ENCODE measurements at regions not wholly inside any gene's neighbourhood (a gene's known extent, or its start where the extent isn't known, plus 50 kb on each side); places are given as distances from the start of the nearest gene placed in this dataset.

DNA sequence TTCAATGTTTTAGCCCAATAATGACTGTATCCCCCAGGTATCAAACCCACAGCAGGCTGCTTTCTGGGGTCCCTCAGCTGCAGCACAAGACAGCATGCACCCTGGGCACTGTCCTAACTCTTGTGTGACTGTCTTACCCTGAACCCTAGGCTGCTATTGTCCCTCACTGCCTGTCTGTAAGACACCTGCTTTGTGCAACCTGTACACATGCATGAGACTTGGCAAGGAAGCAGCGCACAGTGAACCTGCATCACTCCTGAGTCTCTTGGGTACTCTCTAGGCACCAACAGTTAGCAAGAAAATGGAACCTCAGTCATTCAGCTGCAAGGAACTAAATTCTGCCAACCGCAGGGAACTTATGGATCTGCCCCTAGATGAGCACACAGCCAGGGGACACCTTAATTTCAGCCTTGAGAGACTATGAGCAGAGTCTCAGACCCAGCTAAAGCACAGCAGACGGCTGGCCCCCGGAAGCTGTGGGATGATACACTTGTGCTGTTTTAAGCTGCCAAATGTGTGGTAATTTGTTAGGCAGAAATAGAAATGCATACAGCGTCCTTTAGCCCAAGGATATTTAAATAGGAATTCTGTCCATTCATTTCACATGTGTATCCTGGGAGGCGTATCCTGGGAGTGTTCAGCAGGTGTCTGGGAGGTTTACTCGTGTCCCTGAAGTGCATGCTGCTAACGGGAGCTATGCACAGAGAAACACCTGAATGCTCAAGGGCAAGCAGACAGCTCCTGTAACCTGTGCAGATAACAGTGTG, 223.8 kb downstream of the KLF13 start:
- DNase-seq, result peak in 1 of 56 donors; percentile 19

DNA sequence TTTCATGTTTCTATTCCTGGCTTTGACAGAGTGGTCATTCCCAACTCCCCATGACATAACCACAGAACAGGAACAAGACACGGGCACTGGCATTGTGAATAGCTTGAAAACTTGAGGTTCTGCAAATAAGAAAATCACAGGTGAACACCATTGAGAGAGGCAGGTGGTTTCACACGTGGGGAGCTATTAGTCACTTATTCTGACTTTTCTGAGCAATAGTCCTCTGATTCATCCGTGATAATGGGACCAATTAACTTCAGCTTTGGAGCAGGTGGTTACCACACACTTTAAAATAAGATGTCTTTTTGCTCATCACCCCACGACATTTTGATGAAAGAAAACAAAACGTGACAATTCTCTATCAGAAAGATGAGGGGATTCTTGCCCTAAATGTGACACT, 224.7 kb downstream of the KLF13 start:
- DNase-seq, result no peak

DNA sequence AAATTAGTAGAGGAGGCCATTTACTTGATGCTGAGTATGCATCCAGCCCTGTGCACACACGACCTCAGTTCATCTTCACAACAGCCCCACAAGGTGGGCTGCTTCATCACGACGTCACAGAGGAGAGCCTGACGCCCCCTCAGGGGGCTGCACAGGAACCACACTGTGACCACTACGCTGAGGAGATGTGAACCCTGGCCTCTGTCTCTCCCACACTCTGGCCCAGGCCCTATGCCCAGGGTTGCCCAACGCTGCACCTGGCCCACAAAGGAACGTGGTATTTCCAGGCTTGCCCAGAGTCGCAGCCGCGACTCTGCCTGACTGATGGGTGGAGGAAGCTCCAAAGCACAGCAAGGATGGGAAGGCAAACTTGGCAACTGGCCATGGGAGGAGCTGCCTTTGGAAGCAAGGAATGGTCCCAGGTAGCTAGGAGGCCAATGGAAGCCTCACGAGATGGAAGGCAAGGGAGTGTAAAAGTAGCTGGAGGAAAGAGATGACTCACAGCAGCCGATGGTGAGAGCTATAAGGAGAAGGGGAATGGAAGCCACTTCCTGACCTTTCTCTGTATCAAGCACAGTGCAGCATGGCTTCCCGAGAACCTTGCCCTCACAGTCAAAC, 226.0 kb downstream of the KLF13 start:
- no peak for DNase-seq

DNA sequence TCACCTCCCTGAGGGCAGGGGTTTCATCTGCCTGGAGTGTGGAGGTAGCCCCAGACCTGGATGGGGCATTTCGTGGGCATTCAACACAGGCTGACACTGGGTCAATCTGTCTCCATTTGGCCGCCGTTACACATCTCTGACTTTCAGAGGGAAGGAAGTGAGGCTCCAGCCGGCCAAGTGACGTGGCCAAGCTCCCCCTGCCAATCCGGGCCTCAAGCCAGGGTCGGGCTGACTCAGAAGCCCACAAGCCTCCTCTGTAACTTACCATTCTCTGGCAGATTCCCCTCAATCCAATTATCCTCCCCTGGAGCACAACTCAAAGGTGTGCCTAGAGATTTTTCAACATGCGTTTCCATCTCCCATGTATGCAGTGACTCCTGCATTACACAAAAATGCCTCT, 227.6 kb downstream of the KLF13 start:
- peak in 14 of 56 donors; percentile 12 to 52 (median 29) for DNase-seq

DNA sequence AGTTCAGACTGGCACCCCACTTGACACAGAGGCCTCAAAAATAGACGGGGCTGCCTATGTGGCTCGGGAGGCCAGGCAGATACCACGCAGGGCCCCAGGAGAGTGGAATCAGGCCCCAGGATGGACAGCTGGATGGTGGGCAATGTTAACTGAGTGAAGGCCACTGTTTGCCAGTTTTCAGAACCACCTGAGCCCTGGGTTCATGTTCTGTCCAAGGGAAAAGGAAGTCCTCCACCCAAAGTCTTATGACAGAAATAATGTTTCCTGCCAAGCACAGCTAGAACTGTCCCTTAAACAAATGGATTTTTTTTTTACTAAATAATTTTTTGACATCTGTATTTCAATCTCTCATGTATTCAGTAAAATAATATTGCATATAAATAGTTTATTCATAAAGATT, 228.4 kb downstream of the KLF13 start:
- no peak for DNase-seq

DNA sequence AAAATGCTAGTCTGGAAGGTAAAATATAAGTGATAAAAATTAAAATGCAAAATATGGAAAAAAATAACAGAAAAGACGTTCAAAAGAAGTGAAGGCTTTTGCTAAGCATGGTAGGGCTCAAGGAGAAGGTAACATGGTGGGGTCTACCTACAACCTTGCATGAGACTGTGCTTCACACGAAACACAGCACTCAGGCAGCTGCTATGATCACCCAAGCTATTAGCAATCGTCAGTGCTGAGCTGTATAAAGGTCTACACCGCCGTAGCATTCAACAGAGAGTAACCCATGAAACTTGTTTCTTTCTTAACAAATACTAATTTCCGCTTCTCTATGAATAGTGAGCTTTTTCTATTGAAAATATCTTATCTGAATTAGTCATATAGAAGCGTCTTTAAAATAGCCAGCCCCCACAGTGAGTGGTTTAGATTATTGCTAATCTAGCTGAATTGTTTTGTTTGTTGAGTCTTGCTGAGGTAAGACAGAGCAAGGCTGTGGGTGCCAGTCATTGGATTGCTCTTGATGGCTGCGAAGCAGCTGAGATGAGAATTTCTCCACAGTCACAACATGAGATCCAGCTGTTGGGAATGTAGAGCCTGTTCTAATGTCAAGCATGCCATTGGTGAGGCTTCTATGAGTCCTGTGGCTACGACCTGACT, 230.0 kb downstream of the KLF13 start:
- DNase-seq, result no peak

DNA sequence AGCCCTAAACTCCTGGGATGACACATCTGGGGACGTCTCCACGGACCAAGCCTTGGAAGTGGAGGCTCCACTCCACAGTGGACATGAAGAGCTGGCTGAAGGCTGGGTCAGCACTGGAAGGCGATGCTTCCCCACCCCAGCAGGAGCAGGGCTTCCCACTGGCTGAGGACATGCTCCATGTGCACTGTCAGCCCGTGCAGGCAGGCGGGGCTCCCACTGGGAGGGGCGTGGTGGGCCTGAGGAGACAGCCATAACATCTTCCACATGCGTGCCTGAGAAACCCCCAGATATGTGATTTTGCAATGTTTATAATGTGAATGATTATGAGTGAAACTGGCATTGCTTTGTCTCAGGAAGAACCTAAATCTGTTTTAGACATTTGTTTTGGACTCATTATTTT, 231.3 kb downstream of the KLF13 start:
- DNase-seq, result no peak

DNA sequence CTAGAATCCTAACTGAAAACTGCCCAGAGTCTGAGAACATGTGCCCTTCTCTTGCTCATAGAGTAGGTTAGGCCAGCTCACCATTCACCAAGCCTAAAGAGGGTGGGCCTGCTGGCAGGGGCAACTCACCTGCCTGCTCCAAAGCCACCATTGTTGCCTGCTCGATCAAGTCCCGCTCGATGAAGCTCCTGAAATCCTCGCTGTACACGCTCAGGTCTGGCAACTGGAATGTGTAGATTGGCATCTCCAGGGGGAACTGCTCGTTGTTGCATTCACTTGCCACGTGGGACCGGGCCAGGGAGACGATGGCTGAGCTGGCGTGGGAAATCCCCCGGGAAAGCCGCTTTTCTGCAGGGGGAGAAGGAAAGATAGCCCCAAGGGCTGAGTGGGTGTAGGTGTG, 232.2 kb downstream of the KLF13 start:
- no peak for DNase-seq

DNA sequence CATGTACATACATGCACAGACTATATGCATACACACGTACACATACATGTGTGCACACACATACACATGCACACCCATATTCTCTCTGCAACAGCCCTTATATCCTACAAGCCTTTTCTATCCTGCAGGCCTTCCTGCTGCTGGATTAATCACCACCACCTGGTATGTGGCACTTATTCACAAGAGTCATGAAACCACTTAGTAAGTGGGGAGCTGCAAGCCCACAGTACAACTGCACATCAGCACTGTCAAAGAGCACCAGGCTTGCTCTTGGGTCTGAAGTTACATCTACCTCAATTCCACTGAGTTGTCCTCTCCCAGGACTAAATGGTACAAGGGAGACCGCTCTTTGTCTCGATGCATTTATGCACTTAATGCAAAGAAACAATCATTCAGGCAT, 233.2 kb downstream of the KLF13 start:
- no peak for DNase-seq

DNA sequence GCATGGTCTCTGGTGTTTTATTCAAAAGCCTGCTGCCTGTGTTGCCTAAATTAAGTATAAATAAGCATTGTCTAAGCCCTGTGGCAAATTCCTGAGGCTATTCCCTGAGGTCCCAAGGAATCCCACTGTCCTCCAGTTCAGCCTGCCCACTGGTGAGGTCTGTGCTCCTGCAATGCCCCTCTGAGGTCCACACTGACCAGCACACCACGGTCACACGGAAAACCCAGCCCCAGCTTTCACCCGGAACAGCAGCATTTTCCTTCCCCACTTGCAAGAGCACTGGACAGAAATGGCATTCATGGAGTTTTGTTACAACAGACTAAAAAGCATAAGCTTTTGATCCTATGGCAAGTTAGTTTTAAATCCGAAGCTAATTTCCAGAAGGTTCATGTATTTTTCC, 234.0 kb downstream of the KLF13 start:
- DNase-seq, result no peak

DNA sequence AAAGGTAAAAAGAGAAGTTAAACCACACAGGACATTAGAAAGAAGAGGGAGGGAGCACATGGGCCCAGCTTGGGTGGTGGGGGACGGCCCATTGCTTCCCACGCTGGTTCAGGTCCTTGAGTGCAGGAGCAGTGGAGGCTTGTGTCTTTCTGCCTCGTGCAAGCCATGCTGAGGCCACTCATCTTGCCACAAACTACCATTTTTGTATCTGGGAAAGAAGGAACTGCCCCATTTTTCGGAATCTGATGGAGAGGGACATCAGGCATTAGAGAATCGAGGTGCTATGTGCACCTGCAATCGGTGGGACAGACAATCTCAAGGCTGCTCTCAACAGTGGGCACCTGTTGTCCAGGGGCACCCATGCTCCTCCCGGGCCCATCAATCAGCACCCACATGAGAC, 234.5 kb downstream of the KLF13 start:
- no peak for DNase-seq

DNA sequence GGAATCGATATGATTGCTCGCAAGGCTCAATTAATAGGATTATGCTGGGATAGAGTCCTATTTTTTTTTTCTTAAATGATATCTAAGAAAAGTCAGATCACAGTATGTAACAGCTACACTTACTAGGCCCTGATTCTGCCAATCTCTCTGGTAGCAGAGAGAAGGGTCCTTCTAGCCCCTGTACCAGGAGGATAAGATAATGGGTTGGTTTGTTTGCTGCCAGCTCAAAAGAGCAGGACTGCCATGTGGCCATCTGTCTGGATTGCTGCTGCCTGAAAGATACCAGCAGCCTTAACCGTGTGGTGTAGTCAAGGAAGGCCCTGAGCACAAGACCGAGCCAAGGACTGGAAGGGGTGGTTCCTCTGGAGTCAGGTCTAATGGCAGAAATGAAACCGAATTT, 236.4 kb downstream of the KLF13 start:
- no peak for DNase-seq

DNA sequence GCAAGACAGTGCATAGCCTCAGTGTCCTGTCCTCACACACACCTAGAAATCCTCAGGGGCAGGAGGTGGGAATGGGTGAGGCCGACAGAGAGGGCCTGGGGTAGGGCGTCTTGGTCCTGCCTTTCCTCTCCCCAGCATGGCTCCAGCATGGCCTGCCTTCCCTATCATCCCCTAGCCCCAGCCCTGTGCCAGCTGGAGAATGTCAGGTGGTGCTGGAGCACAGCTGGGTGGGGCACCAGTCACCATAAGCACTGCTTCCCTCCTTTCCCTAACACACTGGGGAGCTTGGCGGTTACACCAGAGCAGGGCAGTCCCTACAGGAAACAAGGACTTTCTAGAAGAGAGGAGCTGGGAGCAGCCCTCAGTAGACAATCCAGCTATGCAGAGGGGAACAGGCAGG, 236.8 kb downstream of the KLF13 start:
- DNase-seq, result no peak

DNA sequence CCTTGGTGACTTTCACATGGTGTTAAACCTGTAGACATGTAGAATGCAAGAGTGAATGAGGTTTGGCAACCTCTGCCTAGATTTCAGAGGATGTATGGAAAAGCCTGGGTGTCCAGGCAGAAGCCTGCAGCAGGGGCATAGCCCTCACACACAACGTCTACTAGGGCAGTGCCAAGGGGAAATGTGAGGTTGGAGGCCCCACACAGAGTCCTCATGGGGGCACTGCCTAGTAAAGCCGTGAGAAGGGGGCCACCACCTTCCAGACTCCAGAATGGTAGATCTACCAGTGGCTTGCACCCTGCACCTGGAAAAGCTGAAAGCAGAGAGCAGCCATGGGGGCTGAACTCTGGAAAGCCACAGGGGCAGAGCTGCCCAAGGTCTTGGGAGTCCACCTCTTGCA, 241.2 kb downstream of the KLF13 start:
- DNase-seq, result no peak

DNA sequence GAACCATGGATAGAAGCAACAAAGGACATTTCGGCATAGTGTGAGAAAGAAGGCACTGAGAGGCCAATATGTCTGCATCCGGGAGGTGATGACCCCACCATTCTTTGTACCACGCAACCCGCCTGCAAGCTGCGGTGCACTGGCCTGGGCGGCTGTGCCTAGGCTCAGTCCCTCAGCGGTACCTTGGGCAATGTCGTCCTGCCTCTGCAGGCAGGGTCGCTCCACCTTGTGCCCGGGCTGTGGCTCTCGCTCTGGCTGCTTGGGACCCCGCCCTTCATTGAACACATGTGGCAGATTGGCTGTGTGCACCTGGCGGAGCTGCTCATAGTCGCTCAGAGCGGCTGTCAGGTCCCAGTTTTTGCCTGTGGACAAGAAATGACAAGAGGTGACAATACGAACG, 243.2 kb downstream of the KLF13 start:
- no peak for DNase-seq

DNA sequence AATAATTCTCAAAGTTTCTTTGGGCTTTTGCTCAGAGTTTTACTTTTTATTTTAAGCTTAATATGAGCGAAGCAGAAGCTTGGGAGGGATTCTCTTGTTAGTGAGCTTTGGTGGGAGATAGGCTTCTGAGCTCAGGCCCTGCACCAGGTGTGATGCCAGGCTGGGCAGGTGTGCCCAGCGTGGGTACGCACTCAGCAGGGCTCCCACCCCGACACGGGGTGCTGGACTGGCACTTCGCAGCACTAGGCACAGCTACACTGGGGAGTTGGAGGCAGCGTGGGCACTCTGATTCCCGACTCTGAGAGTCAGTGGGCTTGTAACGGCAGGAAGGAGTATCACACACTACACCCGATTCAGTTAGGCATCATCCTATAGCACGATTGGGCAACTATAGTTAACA, 244.0 kb downstream of the KLF13 start:
- DNase-seq, result no peak

DNA sequence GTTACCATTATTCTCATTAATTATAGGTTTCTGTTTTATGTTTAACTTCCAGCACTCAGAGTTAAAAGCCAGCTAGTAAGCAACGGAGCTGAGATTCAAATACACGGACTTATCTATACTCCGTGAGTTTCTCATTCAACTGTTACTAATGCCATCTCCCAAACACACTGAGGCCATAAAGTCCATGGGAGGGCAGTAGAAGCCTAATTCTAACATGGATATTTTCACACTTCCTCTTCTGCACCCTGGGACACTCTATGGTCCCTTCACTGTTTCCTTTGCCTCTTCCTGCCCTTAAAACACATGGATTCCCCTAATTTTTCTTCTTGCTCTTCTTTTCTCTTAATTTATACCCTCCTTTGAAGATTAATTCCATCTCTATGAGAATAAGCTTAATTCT, 245.0 kb downstream of the KLF13 start:
- DNase-seq, result no peak

DNA sequence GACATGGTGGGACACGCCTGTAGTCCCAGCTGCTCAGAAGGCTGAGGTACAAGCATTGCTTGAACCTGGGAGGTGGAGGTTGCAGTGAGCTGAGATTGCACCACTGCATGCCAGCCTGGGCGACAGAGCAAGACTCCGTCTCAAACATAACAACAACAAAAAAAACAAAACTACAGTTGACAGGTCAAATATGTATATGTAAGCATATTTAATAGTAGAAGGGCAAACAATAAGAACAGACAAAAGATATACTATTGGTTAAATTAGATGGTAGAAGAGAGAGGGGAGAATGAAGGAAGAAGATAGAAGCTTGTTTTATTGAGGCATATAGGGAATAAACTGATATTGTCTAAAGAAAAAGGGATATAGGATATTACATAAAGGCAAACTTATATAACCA, 247.1 kb downstream of the KLF13 start:
- DNase-seq, result no peak

DNA sequence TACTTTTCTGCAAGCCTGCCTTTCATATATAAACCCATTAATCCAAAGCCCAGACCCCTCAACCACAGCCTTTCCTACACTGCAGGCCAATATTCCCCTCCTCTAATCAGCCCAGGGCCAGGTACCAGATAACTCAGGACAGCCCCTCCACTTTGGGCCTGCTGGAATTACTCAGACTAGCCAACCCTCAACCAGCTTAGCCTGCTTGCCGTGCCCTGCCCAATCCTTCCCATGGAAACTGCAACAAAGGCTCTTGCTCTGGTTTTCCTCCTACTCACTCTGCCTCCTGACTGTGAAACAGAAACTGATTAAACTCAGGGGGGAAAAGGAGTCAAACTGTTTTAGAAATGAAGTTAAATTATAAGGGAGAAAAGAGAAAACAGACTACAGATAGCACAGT, 248.1 kb downstream of the KLF13 start:
- peak in 5 of 56 donors; percentile 6 to 19 (median 15) for DNase-seq

DNA sequence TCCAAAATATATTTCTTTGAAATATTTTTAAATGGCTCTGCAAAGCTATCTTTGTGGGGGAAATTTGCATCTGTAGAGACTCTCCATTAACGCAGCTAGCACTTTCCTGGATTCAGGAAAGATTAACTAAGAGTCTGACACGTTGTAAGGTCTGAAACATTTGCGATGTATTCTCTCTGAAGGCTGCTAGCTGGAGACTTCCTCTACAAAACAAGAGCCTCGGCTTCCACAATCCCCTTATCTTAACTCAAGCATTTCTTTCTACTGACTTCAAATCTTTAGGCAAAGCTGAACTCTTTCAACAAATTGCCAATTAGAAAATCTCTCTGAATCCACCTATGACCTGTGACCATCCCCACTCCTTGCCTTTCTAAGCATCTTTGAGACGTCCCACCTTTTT, 250.5 kb downstream of the KLF13 start:
- DNase-seq, result no peak

DNA sequence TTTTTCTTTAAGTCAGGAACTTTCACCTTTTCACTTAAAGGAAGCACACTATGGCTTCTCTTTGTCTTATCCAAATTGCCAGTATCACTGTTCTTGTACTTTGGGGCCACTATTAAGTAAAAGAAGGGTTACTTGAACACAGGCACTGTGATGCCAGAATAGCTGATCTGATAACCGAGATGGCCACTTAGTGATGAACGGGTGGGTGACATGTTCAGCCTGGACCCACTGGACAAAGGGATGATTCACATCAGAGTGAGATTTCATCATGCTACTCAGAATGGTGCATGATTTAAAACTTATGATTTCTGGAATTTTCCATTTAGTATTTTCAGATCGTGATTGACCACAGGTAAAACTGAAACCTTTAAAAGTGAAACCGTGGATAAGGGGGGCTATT, 252.6 kb downstream of the KLF13 start:
- DNase-seq, result no peak

DNA sequence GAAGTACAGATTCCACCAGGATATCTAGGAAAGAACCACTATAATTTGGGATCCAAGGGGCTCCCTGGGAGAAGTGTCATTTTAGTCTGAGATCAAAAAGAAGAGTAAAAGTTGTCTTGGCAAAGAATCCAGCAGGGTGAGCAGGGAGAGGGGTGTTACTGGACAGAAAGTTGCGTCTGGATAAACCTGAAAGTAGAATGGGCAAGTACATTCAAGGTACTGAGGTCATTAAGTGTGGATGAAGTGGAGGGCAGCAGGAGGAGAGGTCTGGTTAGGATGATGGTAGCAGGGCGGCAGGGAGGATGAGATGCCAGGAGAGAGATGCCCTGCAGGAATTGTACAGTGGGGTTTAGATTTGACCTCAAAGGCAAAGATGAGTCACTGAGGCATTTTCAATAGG, 253.3 kb downstream of the KLF13 start:
- DNase-seq, result no peak

DNA sequence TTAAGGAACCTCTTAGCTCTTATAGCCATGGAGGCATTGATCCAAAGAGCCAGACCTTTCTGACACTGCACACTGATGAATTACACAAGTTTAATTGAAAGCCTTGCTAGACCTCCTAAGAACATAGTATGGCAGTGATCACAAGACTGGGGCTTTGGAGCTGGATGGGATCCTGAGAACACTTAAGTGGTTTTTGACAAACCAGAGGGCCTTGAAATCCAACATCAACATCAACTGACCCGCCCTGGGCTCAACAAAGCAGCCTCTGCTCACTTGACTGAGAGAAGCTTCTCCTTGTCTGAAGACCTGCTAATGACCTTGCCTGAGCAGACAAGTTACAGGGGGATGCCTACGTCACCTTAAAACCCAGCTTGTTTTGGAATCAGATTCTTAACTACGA, 257.6 kb downstream of the KLF13 start:
- DNase-seq, result no peak
